Neural cell (in vitro differentiated cells): ENCODE measurements at regions not wholly inside any gene's neighbourhood (a gene's known extent, or its start where the extent isn't known, plus 50 kb on each side); places are given as distances from the start of the nearest gene placed in this dataset.

Experiments
- EP300 ChIP-seq: fragments of 450-650 bp; conservative IDR thresholded peaks from 2 replicates; pipeline ENCODE4 v1.6.1; 2014; ENCODE audit warnings: antibody characterized with exemption, mild to moderate bottlenecking, moderate library complexity; ENCODE audit not compliant: poor library complexity, severe bottlenecking
- POLR2AphosphoS5 ChIP-seq: IDR thresholded peaks from 2 replicates; pipeline ENCODE4 v1.6.1; 2012
- RAD21 ChIP-seq: fragments of 450-650 bp; conservative IDR thresholded peaks from 2 replicates; pipeline ENCODE4 v1.6.1; 2014; ENCODE audit warnings: antibody characterized with exemption, mild to moderate bottlenecking, moderate library complexity
- SMC3 ChIP-seq: fragments of 450-650 bp; conservative IDR thresholded peaks from 2 replicates; pipeline ENCODE4 v1.6.1; 2014; ENCODE audit warnings: antibody characterized with exemption, mild to moderate bottlenecking, moderate library complexity; ENCODE audit not compliant: poor library complexity
- TAF1 ChIP-seq: IDR thresholded peaks from 2 replicates; pipeline ENCODE4 v1.6.1; 2012; ENCODE audit warnings: low read depth
- TF ChIP-seq, protein P1 (sequence below): fragments of 450-650 bp; IDR thresholded peaks from 2 replicates; pipeline ENCODE4 v1.5.1; 2014; ENCODE audit warnings: antibody characterized with exemption, mild to moderate bottlenecking, moderate library complexity; ENCODE audit not compliant: poor library complexity, severe bottlenecking
- TF ChIP-seq, protein P2 (sequence below): IDR thresholded peaks from 2 replicates; pipeline ENCODE4 v1.6.1; 2012; ENCODE audit warnings: borderline replicate concordance

DNA sequence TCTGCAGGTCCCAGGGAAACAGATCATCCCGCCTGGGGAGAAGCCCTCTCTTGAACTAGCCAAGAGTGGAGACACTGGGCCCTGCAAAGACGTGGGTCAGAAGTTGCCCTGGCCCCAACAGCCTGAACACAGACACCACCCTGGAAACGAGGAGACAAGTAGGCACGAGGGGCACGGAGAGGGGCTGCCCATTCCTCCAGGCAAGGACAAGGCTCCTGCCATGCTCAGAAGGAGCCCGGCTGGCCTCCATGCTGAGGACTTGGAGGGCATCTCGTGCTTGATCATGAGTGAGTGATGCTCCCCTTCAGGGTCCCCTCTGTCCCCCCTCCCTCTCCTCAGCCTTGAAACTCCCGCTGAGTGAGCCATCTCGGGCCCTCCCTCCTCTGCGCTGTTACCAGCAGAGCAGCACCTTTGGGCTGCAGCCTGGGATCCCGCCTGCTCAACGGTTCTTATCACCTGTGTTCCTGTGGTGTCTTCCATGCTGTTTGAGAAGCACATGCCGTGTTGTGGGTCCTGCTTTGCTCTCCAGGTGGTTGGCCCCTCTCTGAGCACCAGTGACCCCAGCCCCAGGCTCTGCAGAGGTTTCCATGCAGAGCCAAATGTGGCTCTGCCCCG, 544.3 kb downstream of the TCERG1L start:
- TF ChIP-seq, protein P1, sequence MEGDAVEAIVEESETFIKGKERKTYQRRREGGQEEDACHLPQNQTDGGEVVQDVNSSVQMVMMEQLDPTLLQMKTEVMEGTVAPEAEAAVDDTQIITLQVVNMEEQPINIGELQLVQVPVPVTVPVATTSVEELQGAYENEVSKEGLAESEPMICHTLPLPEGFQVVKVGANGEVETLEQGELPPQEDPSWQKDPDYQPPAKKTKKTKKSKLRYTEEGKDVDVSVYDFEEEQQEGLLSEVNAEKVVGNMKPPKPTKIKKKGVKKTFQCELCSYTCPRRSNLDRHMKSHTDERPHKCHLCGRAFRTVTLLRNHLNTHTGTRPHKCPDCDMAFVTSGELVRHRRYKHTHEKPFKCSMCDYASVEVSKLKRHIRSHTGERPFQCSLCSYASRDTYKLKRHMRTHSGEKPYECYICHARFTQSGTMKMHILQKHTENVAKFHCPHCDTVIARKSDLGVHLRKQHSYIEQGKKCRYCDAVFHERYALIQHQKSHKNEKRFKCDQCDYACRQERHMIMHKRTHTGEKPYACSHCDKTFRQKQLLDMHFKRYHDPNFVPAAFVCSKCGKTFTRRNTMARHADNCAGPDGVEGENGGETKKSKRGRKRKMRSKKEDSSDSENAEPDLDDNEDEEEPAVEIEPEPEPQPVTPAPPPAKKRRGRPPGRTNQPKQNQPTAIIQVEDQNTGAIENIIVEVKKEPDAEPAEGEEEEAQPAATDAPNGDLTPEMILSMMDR, result no peak
- TF ChIP-seq TAF1 (no peak), SMC3 (no peak), POLR2AphosphoS5 (no peak), RAD21 (no peak), EP300 (no peak)
- TF ChIP-seq, protein P2, sequence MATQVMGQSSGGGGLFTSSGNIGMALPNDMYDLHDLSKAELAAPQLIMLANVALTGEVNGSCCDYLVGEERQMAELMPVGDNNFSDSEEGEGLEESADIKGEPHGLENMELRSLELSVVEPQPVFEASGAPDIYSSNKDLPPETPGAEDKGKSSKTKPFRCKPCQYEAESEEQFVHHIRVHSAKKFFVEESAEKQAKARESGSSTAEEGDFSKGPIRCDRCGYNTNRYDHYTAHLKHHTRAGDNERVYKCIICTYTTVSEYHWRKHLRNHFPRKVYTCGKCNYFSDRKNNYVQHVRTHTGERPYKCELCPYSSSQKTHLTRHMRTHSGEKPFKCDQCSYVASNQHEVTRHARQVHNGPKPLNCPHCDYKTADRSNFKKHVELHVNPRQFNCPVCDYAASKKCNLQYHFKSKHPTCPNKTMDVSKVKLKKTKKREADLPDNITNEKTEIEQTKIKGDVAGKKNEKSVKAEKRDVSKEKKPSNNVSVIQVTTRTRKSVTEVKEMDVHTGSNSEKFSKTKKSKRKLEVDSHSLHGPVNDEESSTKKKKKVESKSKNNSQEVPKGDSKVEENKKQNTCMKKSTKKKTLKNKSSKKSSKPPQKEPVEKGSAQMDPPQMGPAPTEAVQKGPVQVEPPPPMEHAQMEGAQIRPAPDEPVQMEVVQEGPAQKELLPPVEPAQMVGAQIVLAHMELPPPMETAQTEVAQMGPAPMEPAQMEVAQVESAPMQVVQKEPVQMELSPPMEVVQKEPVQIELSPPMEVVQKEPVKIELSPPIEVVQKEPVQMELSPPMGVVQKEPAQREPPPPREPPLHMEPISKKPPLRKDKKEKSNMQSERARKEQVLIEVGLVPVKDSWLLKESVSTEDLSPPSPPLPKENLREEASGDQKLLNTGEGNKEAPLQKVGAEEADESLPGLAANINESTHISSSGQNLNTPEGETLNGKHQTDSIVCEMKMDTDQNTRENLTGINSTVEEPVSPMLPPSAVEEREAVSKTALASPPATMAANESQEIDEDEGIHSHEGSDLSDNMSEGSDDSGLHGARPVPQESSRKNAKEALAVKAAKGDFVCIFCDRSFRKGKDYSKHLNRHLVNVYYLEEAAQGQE, result no peak
